C4-2B (cell line): ENCODE measurements at regions not wholly inside any gene's neighbourhood (a gene's known extent, or its start where the extent isn't known, plus 50 kb on each side); places are given as distances from the start of the nearest gene placed in this dataset.

ENCODE experiments used
- H3K27ac ChIP-seq: fragments of 450-650 bp; 2 replicates; pipeline ENCODE4 v1.5.1; 2017
- ZFX ChIP-seq: fragments of 450-650 bp; IDR thresholded peaks from 2 replicates; pipeline ENCODE4 v1.6.1; 2017
- TF ChIP-seq, protein P1 (sequence below): fragments of 450-650 bp; conservative IDR thresholded peaks from 2 replicates; pipeline ENCODE4 v1.5.1; 2017; ENCODE audit warnings: mild to moderate bottlenecking

DNA sequence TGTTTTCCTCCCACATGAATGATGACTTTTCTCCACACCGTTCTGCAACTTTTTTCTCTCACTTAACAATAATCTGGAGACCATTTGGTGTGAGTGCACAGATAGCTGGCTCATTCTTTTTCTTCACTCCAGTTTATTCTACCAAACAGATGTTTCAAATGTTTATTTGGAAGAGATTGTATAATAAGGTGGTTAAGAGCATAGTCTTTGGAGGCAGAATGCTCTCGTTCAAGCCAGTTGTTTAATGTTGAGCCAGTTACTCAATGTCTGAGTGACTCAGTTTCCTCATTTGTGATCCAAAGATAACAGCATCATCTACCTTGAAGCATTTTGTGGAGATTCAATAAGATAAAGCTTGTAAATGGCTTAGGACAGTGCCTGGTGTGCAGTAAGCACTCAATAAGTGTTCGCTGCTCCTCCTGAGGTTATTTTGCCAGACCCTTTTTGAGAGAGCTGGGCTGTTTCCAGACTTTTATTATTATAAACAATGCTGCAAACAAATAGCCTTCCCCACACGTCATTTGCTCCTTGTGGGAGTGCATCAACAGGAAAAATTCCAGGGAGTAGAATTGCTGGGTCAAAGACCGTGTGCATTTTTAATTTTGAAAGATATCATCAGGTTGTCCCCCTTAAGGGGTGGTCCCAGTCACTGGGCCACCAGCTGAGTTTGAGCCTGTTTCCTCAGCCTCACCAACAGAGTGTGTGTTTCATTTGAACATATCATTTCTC, 70.6 kb downstream of the VEGFA start:
- H3K27ac ChIP-seq = no peak overlapping the region
- TF ChIP-seq, protein P1, sequence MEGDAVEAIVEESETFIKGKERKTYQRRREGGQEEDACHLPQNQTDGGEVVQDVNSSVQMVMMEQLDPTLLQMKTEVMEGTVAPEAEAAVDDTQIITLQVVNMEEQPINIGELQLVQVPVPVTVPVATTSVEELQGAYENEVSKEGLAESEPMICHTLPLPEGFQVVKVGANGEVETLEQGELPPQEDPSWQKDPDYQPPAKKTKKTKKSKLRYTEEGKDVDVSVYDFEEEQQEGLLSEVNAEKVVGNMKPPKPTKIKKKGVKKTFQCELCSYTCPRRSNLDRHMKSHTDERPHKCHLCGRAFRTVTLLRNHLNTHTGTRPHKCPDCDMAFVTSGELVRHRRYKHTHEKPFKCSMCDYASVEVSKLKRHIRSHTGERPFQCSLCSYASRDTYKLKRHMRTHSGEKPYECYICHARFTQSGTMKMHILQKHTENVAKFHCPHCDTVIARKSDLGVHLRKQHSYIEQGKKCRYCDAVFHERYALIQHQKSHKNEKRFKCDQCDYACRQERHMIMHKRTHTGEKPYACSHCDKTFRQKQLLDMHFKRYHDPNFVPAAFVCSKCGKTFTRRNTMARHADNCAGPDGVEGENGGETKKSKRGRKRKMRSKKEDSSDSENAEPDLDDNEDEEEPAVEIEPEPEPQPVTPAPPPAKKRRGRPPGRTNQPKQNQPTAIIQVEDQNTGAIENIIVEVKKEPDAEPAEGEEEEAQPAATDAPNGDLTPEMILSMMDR = no peak
- TF ChIP-seq ZFX = no peak

DNA sequence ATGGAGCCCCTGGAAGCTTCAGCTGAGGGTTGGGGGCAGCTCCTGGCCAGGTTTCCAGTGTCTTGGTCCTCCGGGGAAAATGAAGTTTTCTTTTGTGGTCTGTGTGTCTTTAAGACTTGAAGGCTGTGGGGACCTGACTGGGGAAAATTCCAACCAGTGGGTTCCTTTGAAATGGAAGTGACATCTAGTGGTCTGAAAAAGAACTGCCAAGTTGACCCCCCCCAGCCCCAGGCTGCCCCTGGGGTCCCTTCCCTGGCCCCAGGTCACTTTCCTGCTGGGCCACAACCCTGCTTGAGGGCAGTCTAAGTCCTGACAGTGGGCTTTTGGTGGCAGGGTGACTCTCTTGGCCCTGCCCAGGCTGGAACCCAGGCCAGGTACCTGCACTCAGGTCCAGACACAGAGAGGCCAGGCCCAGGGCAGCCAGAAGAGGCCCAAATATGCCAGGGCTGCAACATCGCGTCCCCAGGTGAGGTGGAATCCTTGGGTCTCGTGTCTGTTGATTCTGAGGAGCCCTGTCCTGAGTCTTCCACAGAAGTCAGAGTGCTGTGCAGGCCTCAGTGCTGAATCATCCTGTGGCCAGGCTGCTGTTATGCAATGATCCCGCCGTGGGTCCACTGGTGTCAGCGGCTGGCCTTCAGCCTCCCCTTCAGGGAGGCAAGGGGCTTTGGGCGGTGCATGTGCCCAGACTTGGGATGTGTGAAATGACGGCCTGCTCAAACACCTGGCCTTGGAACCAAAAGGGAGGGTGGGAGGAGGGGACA, 68.4 kb downstream of the VEGFA start:
- H3K27ac ChIP-seq = no peak overlapping the region
- TF ChIP-seq, protein P1 = no peak; the same call in none of the 2 replicates
- TF ChIP-seq ZFX = no peak

DNA sequence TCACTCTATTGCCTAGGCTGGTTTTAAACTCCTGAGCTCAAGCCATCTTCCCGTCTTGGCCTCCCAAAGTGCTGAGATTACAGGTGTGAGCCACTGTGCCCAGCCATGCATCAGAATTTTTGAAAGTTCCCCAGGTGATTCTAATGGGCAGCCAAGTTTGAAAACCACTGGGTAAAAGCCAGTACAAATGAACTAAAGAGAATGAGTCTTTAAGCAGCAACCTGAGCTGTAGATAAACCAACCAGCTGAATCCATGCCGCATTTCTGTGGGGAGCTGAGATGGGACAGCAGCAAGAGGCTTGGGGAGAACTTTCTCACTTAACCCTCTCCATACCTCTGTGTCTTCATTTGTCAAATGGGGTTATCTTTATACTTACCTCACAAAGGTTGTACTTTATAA, 67.5 kb downstream of the VEGFA start:
- H3K27ac ChIP-seq = no peak overlapping the region
- TF ChIP-seq, protein P1 = no peak
- TF ChIP-seq ZFX = no peak

DNA sequence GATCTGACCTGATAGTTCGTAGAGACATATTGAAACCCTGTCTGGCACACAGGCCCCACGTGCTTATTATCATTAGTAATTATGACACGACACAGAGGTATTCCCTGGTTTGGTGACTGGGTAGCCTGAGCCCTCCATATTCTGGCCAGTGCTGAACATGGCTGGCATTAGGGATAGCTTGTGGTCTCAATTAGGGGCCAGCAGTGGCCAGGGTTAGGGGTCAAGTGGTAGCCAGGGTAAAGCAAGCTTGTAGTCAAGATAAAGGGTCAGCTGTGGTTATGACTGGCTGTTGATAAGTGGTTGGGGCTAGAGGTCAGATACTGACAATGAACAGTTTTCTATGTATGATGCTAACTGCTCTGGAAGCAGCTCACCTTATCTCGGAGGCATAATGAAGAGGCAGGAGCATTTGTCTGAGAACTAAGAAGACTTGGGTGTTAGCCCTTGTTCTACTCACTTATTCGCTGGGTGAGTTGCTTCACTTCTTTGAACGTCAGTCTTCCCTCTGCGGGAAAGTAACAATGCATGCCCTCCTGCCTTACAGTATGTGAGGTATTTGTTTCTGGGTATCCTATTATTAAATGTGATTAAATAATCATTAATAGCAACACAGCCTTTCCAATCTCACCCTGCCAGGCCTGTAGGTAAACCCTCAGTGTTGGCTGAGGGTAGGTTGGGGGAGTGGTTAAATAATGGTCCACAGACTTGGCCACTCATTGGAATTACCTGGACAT, 66.7 kb downstream of the VEGFA start:
- TF ChIP-seq ZFX = no peak
- TF ChIP-seq, protein P1 = no peak
- no peak overlapping the region for H3K27ac ChIP-seq
